Hepatocyte (in vitro differentiated cells): ENCODE measurements at regions not wholly inside any gene's neighbourhood (a gene's known extent, or its start where the extent isn't known, plus 50 kb on each side); places are given as distances from the start of the nearest gene placed in this dataset.

Experiments used
- DNase-seq: peaks from one replicate; pipeline ENCODE4 v3.0.0-alpha.2; 2016; ENCODE audit warnings: low spot score
- H2AFZ ChIP-seq: fragments of 200-600 bp; sonication (generic); 2 replicates; pipeline ENCODE4 v1.6.0; 2016; ENCODE audit warnings: antibody characterized with exemption, mild to moderate bottlenecking
- H3K27ac ChIP-seq: fragments of 200-600 bp; sonication (generic); 2 replicates; pipeline ENCODE4 v1.5.1; 2016; ENCODE audit warnings: mild to moderate bottlenecking
- H3K27me3 ChIP-seq: fragments of 200-600 bp; sonication (generic); 2 replicates; pipeline ENCODE4 v1.6.1; 2016
- H3K36me3 ChIP-seq: fragments of 200-600 bp; sonication (generic); replicated peaks from 2 replicates; pipeline ENCODE4 v1.5.1; 2016; ENCODE audit warnings: low read depth; ENCODE audit not compliant: insufficient read depth
- H3K4me1 ChIP-seq: fragments of 200-600 bp; sonication (generic); 2 replicates; pipeline ENCODE4 v1.5.1; 2016; ENCODE audit warnings: mild to moderate bottlenecking, moderate library complexity; ENCODE audit not compliant: insufficient read depth
- H3K4me2 ChIP-seq: fragments of 200-600 bp; sonication (generic); 2 replicates; pipeline ENCODE4 v1.6.0; 2016
- H3K4me3 ChIP-seq: fragments of 200-600 bp; sonication (generic); 2 replicates; pipeline ENCODE4 v1.5.1; 2016; ENCODE audit warnings: mild to moderate bottlenecking
- H3K79me2 ChIP-seq: fragments of 200-600 bp; sonication (generic); 2 replicates; pipeline ENCODE4 v1.6.0; 2017; ENCODE audit warnings: mild to moderate bottlenecking
- H3K9me2 ChIP-seq: fragments of 200-600 bp; sonication (generic); replicated peaks from 2 replicates; pipeline ENCODE4 v1.6.0; 2017; ENCODE audit warnings: mild to moderate bottlenecking; ENCODE audit not compliant: insufficient read depth
- H3K9me3 ChIP-seq: fragments of 200-600 bp; sonication (generic); 2 replicates; pipeline ENCODE4 v1.5.1; 2016; ENCODE audit warnings: low read depth, mild to moderate bottlenecking
- H4K20me1 ChIP-seq: fragments of 200-600 bp; sonication (generic); 2 replicates; pipeline ENCODE4 v1.6.0; 2016; ENCODE audit warnings: mild to moderate bottlenecking; ENCODE audit not compliant: insufficient read depth, poor library complexity, severe bottlenecking
- EZH2 ChIP-seq: fragments of 200-600 bp; sonication (generic); IDR thresholded peaks from 2 replicates; pipeline ENCODE4 v1.6.1; 2016; ENCODE audit warnings: antibody characterized with exemption, mild to moderate bottlenecking, borderline replicate concordance
- EZH2phosphoT487 ChIP-seq: fragments of 200-600 bp; sonication (generic); IDR thresholded peaks from one replicate; pipeline ENCODE4 v1.6.1; 2018; ENCODE audit warnings: antibody characterized with exemption, mild to moderate bottlenecking, low read depth, moderate library complexity; ENCODE audit not compliant: unreplicated experiment, severe bottlenecking
- WGBS: methylation state at CpG from one replicate; pipeline ENCODE4 v1.1.6; 2016; ENCODE audit warnings: low lambda C conversion rate; ENCODE audit errors: missing lambda C conversion rate; 5-methylcytosine and 5-hydroxymethylcytosine counted together
- TF ChIP-seq, protein P1 (sequence below): fragments of 200-600 bp; sonication (generic); IDR thresholded peaks from 2 replicates; pipeline ENCODE4 v1.5.1; 2016; ENCODE audit warnings: antibody characterized with exemption, mild to moderate bottlenecking; ENCODE audit not compliant: poor library complexity

DNA sequence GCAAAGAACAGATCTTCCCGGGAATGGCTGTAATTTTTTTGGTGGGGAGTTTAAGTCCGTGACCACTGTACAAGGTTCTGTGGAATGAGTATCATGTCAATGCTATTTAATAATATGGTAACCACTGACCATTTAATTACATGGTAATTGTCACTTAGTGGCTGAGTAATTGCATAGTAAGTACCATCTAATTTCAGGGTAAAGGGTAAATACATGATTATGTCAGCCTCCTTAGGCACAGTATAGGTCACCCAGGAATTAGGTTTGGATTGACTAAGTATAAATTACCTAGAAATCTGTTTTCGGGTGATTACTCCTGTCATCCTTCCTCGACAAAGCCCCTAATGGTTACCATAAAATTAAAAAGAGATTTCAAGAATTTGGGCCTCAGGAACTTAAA lies 120.1 kb upstream of the AGBL1 start:
- no peaks in the 10 kb centered on the region for H3K9me2 ChIP-seq
- DNase-seq, result no peak
- TF ChIP-seq EZH2phosphoT487 (no peak), EZH2 (no peak)
- TF ChIP-seq, protein P1, sequence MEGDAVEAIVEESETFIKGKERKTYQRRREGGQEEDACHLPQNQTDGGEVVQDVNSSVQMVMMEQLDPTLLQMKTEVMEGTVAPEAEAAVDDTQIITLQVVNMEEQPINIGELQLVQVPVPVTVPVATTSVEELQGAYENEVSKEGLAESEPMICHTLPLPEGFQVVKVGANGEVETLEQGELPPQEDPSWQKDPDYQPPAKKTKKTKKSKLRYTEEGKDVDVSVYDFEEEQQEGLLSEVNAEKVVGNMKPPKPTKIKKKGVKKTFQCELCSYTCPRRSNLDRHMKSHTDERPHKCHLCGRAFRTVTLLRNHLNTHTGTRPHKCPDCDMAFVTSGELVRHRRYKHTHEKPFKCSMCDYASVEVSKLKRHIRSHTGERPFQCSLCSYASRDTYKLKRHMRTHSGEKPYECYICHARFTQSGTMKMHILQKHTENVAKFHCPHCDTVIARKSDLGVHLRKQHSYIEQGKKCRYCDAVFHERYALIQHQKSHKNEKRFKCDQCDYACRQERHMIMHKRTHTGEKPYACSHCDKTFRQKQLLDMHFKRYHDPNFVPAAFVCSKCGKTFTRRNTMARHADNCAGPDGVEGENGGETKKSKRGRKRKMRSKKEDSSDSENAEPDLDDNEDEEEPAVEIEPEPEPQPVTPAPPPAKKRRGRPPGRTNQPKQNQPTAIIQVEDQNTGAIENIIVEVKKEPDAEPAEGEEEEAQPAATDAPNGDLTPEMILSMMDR, result no peak
- no peaks in the 10 kb centered on the region for H3K9me3 ChIP-seq
- H3K27me3 ChIP-seq, result no peaks in the 10 kb centered on the region
- no peaks in the 10 kb centered on the region for H3K79me2 ChIP-seq
- no peaks in the 10 kb centered on the region for H4K20me1 ChIP-seq
- peaks cover 9% of the 10 kb centered on the region for H3K4me1 ChIP-seq
- WGBS, result 82% methylated on average over 4 of the region's 4 CpGs
- H3K4me3 ChIP-seq, result no peak overlapping the region
- H3K27ac ChIP-seq, result no peak overlapping the region
- no peaks in the 10 kb centered on the region for H3K36me3 ChIP-seq
- H3K4me2 ChIP-seq, result no peak overlapping the region
- H2AFZ ChIP-seq, result no peak overlapping the region

- H3K79me2 ChIP-seq, result no peaks in the 10 kb centered on the region
- no peaks in the 10 kb centered on the region for H4K20me1 ChIP-seq
- no peak overlapping the region for H3K4me3 ChIP-seq
- no peaks in the 10 kb centered on the region for H3K36me3 ChIP-seq
- TF ChIP-seq EZH2phosphoT487, result no peak
- TF ChIP-seq, protein P1, result no peak
- TF ChIP-seq EZH2, result no peak
- no peak overlapping the region for H3K4me2 ChIP-seq
- DNase-seq, result no peak
- H3K27me3 ChIP-seq, result no peaks in the 10 kb centered on the region
- H3K4me1 ChIP-seq, result peaks cover 9% of the 10 kb centered on the region
- H2AFZ ChIP-seq, result no peak overlapping the region
- H3K27ac ChIP-seq, result no peak overlapping the region
- 92% methylated on average over 2 of the region's 2 CpGs for WGBS
- no peaks in the 10 kb centered on the region for H3K9me3 ChIP-seq
- no peaks in the 10 kb centered on the region for H3K9me2 ChIP-seq
Observed at GRCh38 chr15:85960381-85960780, 119.3 kb upstream of the AGBL1 start.

DNA sequence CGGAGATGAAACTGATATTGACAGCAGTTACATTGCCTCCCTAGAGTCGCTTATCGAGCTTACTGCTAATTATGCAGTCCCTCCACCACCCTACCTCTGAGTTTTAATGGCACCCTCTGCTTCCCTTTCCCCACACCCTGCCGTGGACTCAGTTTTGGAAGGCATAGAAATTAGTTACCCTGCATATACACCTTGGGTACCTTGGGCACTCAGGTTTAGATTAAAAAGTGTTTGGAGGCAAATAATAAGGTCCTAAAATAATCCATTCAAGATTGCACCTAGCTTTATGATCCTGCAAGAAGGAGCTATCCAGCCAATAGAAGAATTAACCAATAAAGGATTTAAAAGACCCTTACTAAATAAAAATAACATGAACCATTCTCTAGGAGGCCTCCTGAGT lies 117.8 kb upstream of the AGBL1 start:
- no peak for DNase-seq
- no peaks in the 10 kb centered on the region for H3K36me3 ChIP-seq
- 91% methylated on average over 4 of the region's 4 CpGs for WGBS
- TF ChIP-seq, protein P1, result no peak
- TF ChIP-seq EZH2 (no peak), EZH2phosphoT487 (no peak)
- H3K9me3 ChIP-seq, result no peaks in the 10 kb centered on the region
- H3K4me1 ChIP-seq, result peaks cover 9% of the 10 kb centered on the region
- H3K4me3 ChIP-seq, result no peak overlapping the region
- H3K4me2 ChIP-seq, result no peak overlapping the region
- H2AFZ ChIP-seq, result no peak overlapping the region
- H3K27ac ChIP-seq, result no peak overlapping the region
- H3K9me2 ChIP-seq, result no peaks in the 10 kb centered on the region
- H3K27me3 ChIP-seq, result no peaks in the 10 kb centered on the region
- H3K79me2 ChIP-seq, result no peaks in the 10 kb centered on the region
- H4K20me1 ChIP-seq, result no peaks in the 10 kb centered on the region

DNA sequence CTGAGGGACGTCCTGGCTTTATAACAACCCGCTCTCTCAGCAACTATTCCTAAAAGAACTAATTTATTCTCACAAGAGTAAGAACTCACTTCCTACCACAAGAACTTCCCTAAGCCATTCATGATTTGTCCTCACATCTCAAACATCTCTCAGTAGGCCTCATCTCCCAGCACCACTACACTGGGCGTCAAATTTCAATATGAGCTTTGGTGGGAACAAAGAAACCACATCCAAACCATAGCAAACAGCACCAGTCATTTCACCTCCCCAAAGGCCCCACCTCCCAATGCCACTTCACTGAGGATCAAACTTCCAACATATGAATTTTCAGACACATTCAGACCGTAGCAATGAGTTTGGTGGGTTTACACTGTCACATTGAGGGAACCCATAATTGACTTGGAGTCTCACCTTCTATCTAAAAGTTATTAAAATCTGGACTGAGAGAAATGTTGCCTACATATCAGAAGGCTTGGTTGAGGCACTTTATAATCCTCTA lies 116.4 kb upstream of the AGBL1 start:
- Histone ChIP-seq H3K9me3 (no peaks in the 10 kb centered on the region), H3K27me3 (no peaks in the 10 kb centered on the region), H3K36me3 (no peaks in the 10 kb centered on the region), H4K20me1 (no peaks in the 10 kb centered on the region), H3K79me2 (no peaks in the 10 kb centered on the region), H3K4me3 (no peak overlapping the region), H3K4me2 (no peak overlapping the region), H2AFZ (no peak overlapping the region), H3K27ac (no peak overlapping the region), H3K4me1 (no peaks in the 10 kb centered on the region), H3K9me2 (no peaks in the 10 kb centered on the region)
- DNase-seq, result no peak
- TF ChIP-seq, protein P1, result no peak
- TF ChIP-seq EZH2phosphoT487, result no peak
- no peak for TF ChIP-seq EZH2
- 93% methylated on average over 4 of the region's 4 CpGs for WGBS
